Uterus (tissue), 2 donors: ENCODE measurements at regions not wholly inside any gene's neighbourhood (a gene's known extent, or its start where the extent isn't known, plus 50 kb on each side); places are given as distances from the start of the nearest gene placed in this dataset.

Experiments
- POLR2A ChIP-seq, 2 donors: fragments of 450-650 bp; IDR thresholded peaks; one replicate each; pipeline ENCODE4 v1.6.1; 2016; ENCODE audit warnings: antibody characterized with exemption in 2 of 2, mild to moderate bottlenecking in 1 of 2, moderate library complexity in 1 of 2
- TF ChIP-seq, protein P1 (sequence below), 4 experiments: fragments of 200-600 bp in 2 of 4; fragments of 450-650 bp in 2 of 4; sonication (generic) in 2 of 4; IDR thresholded peaks; one replicate each; pipeline ENCODE4 v1.5.1; 2016 to 2019; ENCODE audit warnings: antibody characterized with exemption in 4 of 4, mild to moderate bottlenecking in 2 of 4, moderate library complexity in 1 of 4

DNA sequence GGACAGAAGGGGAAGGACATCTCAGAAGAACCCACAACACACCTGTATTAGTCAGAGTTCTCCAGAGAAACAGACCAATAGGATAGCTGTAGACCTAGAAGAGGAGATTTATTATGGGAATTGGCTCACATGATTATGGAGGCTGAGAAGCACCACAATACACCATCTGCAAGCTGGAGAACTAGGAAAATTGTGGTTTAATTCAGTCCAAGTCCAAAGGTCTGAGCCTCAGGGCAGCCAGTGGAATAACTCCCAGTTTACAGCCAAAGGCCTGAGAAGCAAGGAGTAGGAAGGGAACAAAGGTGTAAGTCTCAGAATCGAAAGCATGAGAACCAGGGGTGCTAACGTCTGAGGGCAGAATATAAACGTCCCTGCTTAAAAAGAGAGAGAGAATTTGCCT is 99.6 kb upstream of the AUTS2 start:
- TF ChIP-seq, protein P1, sequence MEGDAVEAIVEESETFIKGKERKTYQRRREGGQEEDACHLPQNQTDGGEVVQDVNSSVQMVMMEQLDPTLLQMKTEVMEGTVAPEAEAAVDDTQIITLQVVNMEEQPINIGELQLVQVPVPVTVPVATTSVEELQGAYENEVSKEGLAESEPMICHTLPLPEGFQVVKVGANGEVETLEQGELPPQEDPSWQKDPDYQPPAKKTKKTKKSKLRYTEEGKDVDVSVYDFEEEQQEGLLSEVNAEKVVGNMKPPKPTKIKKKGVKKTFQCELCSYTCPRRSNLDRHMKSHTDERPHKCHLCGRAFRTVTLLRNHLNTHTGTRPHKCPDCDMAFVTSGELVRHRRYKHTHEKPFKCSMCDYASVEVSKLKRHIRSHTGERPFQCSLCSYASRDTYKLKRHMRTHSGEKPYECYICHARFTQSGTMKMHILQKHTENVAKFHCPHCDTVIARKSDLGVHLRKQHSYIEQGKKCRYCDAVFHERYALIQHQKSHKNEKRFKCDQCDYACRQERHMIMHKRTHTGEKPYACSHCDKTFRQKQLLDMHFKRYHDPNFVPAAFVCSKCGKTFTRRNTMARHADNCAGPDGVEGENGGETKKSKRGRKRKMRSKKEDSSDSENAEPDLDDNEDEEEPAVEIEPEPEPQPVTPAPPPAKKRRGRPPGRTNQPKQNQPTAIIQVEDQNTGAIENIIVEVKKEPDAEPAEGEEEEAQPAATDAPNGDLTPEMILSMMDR (IDR thresholded peaks at IDR 0.05): no peak
- TF ChIP-seq POLR2A (IDR thresholded peaks at IDR 0.05): no peak
